ENCODE measurements at regions not wholly inside any gene's neighbourhood (a gene's known extent, or its start where the extent isn't known, plus 50 kb on each side); places are given as distances from the start of the nearest gene placed in this dataset.

DNA sequence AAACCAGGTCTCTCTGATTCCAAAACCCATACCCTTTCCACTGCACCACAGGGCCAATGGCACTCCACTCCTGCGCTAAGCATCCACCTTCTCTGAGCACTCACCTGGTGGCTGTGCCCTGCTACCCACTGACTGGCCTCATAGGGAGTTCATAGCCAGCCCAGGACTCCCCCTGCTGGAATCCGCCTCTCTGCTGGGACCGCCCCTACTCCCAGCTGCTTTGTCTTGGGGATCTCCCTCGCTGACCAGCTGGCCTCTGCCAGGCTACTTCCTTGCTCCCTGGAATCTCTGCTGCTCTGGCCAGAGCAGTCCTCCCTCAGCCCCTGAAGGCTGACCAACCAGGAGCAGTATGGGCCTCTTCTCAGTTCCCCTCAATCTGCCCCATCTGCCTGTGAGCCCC is 129.7 kb downstream of the FAXC start:
- ATAC-seq (no peak), DNase-seq (ENCODE audit: low spot score) (no peak)

DNA sequence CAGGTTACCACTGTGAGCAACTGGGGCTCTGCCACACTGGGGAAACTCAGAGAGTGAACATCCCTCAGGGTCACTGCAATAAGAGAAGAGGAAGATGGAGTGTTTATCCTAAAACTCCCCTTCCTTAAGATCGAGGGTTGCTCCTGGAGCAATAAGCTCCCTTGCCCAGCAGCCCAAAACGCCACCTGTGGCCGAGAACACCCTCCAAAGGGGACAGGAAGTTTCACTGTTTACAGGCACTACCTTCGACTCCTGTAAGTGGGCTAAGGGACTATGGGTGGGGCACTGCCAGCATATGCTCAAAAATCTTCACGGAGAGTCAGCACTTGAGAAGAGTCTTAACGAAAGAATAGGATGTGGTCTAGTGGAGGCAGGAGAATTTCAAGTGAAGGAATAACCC is 132.5 kb downstream of the FAXC start:
- ATAC-seq (no peak), DNase-seq (ENCODE audit: low spot score) (no peak)

DNA sequence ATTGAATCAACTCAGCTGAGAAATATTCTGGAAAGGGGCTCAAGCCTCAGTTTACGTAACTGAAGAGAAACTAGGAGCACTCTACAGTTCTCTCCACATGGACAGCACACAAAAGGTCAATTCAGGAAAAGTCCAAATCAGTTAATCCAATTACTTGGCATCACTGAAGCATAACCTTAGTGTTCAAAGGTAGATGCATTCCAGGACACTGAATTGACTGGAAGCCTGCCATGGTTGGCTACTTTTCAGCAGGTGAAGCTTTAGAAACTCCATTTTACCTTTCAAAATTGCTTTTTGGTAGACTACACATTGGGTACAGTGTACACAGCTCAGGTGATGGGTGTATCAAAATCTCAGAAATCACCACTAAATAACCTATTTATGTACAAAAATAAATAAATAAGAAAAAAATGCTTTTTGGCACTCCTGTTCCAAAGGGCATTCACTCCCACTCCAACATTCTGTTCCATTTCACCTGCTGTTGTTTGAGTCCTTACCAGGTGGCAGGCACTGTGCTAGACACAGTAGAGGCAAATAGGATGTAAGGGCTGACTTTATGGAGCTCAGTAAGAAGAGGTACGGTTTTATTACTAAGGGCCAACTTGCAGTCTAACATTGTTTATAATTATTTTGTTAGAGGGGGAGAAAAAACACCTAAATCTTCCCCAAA is 153.4 kb downstream of the FAXC start:
- DNase-seq (ENCODE audit: low spot score) (peak; percentile 48), ATAC-seq (peak; percentile 82)

GRCh38 chr6:99192561-99192960 is 156.9 kb downstream of the FAXC start:
- DNase-seq (ENCODE audit: low spot score) (no peak), ATAC-seq (no peak)

GRCh38 chr6:99189823-99190721 is 159.4 kb downstream of the FAXC start:
- no peak for ATAC-seq
- no peak for DNase-seq (ENCODE audit: low spot score)

DNA sequence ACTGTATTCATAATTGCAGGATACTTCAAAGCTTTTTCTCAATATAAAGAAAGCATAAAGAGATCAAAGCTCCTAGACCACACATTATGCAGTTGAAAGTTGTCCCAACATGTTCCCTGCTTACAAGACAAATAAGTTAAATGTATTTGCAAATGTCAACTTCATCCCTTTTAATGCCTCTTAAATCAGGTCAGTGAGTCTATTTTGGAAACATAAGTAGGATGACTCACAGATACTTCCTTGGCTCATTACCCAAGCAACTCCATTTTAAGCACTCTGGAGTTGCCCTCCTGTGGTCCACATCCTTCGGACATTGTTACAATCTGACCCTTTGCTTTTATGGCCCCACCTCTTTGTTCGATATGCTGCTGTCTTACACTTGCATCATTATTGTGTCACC is 162.0 kb downstream of the FAXC start:
- no peak for DNase-seq (ENCODE audit: low spot score)
- ATAC-seq = no peak

DNA sequence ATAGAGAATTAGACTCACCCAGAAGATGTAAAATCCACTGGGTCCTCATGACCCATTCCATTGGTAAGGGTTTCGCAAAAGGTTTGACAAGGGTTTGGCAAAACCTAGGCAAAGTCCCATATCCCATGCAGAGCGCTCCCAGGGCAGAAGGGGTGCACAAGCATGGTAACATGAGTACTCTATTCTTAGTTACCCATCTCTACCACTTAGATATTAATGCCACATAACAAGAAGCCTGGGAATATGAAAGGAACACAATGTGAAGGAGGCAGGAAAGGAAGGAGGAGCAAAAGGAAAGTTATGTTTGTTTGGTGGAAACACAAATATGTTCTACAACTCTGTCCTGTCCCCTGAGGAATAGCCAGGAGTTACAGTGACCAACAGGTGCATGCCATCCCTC is 163.1 kb downstream of the FAXC start:
- DNase-seq (ENCODE audit: low spot score) (no peak), ATAC-seq (no peak)

GRCh38 chr6:99185525-99185924 is 163.9 kb downstream of the FAXC start:
- no peak for DNase-seq (ENCODE audit: low spot score)
- no peak for ATAC-seq

- ATAC-seq = no peak
Measured at GRCh38 chr6:99184696-99185095, 164.8 kb downstream of the FAXC start.

DNA sequence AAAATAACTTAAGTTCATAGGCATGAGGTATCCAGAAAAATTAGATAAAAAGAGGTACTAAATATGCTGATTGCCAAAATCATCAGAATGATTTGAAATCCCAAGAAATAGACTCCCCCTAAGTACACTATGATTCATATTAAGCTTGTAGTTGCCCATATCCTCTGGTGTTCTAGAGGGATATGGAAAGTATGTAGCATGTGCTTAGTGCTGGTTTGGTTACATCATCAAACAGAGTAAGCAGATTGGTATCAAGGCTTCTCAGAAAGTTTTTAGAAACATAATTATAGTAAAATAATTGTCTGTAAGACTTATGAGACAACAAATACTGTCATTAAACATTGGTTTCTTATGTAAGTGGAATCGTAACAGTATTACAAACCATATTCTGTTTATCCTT is 166.4 kb downstream of the FAXC start:
- DNase-seq (ENCODE audit: low spot score) (no peak), ATAC-seq (no peak)

More at GRCh38 chr6:99184696-99185095, 164.8 kb downstream of the FAXC start:
- DNase-seq (ENCODE audit: low spot score) = no peak

GRCh38 chr6:99181174-99181573 is 168.3 kb downstream of the FAXC start:
- ATAC-seq (no peak), DNase-seq (ENCODE audit: low spot score) (no peak)

- ATAC-seq (no peak), DNase-seq (ENCODE audit: low spot score) (no peak)
Measured at GRCh38 chr6:99178168-99178567, 171.3 kb downstream of the FAXC start.

- no peak for ATAC-seq
- DNase-seq (ENCODE audit: low spot score) = no peak
Measured at GRCh38 chr6:99177736-99178135, 171.7 kb downstream of the FAXC start.

DNA sequence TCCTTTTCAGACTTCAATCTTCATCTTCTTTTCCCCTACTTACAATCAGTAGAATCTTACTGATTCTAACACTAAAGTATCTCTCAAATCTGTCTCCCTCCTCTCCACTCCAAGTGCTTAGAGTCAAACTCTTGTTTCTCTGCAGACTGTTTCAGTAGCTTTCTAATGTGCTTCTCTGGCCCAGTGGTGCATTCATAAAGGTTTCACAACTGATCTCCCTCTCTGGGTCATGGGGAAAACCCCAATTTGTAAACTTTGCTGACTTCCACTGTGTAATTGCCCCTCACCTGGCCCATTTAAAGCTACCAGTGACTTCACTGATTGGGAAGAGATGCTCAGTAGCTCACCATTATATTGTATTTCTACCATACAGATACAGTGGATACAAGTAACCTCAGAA is 183.6 kb downstream of the FAXC start:
- DNase-seq (ENCODE audit: low spot score) (no peak), ATAC-seq (no peak)

GRCh38 chr6:99152347-99152643 is 197.2 kb downstream of the FAXC start:
- no peak for DNase-seq (ENCODE audit: low spot score)
- ATAC-seq = no peak

DNA sequence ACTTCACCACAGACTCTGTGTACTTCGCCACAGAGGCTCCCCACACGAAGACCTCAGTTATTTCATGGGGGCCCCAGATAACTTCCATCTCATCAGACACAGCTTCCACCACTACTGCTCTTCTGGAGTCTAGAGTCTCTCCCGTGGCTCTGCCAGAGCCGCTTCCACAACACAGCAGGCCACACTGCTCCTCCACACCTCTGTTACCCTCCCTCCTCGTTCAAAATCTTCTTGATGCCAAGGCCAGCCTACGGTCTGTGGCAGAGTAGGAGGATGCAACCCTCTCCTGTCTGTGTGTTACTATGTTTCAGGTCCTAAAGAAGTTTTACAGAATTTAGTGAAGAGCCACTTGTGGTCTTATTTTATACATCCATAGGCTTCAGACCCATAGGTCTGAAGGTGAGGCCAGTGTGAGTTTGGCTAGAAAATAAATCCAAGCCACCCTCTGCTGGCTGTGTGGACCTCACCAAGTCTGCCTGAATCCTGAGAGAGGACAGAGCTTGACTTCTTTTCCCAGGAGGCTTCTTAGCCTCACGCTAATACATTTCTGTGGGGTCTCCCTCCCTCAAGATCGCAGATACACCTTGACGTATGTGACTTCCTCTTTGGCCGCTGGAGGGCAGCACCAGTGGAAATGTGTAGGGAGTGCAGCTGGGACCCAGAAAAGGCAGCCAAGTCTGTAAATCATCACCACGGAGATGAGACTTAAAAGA is 197.7 kb downstream of the FAXC start:
- no peak for DNase-seq (ENCODE audit: low spot score)
- ATAC-seq = peak; percentile 86

DNA sequence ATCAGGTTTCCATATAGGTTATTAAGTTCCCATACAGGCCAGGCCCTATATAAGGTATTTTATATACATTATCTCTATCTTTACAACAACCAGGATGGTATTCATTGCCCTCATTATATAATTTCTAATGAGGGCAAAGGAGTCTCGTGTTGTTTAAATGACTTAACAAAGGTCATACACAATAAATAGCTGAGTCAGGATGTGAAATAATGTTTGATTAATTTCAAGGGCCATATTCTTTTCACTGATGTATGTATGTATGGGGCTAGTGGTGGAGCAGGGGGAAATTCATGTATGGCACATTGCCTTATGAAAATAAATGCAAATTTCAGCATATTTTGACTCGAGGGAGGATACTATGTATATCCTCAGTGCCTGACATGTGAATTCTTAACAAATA is 200.7 kb downstream of the FAXC start:
- no peak for ATAC-seq
- no peak for DNase-seq (ENCODE audit: low spot score)

DNA sequence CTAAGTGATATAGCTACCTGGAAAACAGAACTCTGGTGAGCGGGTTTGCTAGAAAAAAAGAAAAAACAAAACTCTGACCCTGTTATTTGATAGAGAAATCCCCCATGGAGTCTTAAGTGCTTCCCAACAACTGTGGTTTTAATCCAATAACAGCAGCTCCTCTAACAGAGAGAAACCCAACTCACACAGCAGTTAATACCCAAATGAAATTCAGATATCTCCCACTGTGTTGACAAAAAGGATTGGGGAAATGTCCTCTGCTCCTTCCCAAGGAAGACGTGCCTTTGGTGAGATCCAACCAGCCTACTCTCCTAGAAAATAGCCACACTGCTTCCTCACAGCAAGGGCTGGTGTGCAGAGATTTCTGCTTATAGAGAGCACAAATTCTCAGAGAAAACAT is 200.4 kb upstream of the FBXL4 start:
- DNase-seq (ENCODE audit: low spot score) = no peak
- no peak for ATAC-seq

GRCh38 chr6:99147206-99147605 is 199.5 kb upstream of the FBXL4 start:
- no peak for DNase-seq (ENCODE audit: low spot score)
- ATAC-seq = no peak

DNA sequence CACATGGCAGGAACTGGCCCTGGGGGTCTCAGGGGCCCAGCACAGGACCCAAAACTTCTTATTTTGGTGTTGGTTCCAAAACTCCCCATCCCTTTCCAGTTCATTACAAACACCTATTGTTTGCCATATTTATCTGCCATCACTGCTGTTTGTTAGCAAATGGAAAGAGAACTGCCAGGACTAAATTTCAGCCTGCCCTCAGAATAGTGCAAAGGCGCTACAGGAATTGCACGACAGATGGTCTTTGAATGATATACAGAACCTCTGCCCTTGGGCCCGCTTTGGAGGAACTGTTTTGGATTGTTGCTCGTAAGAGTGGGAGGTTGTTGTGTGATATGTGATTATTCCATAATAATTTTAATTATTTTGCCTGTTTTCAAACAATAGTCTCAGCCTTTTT is 199.0 kb upstream of the FBXL4 start:
- no peak for ATAC-seq
- no peak for DNase-seq (ENCODE audit: low spot score)

DNA sequence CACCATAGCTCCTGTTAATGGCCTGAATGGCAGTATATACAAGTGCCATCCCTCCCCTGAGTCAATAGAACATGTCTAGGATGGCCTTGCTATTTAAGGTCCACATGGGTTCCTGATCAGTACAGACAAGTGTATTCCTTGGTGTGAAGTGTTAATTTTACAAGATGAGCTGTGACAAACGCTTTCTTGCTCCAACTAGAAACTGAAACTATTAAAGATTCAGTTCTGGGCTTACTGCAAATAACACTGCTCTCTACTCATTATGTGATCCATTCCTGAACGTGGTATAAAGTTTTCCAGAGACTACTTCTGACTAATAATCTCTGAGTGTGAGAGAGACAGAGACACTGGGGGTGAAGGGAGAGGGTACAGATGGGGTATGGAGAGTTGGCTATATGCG is 198.0 kb upstream of the FBXL4 start:
- ATAC-seq (no peak), DNase-seq (ENCODE audit: low spot score) (no peak)

All from left lobe of liver (tissue), 2 donors.